Raji (cell line): ENCODE measurements at regions not wholly inside any gene's neighbourhood (a gene's known extent, or its start where the extent isn't known, plus 50 kb on each side); places are given as distances from the start of the nearest gene placed in this dataset.

Source experiments
- POLR2A ChIP-seq: IDR thresholded peaks from 2 replicates; pipeline ENCODE4 v1.6.1; 2011; ENCODE audit warnings: low read depth, low read length, control low read depth; ENCODE audit not compliant: insufficient read depth

GRCh38 chr12:93079271-93079670 lies 150.2 kb upstream of the EEA1 start:
- TF ChIP-seq POLR2A: no peak

GRCh38 chr12:93079976-93080375 lies 150.9 kb upstream of the EEA1 start:
- no peak for TF ChIP-seq POLR2A

GRCh38 chr12:93080452-93080851 lies 151.4 kb upstream of the EEA1 start:
- TF ChIP-seq POLR2A: no peak

- TF ChIP-seq POLR2A: no peak
Observed at GRCh38 chr12:93080994-93081809, 152.1 kb upstream of the EEA1 start.

GRCh38 chr12:93081810-93082165 lies 152.7 kb upstream of the EEA1 start:
- TF ChIP-seq POLR2A: no peak

- no peak for TF ChIP-seq POLR2A
Observed at GRCh38 chr12:93085383-93086287, 156.5 kb upstream of the EEA1 start.

- no peak for TF ChIP-seq POLR2A
Observed at GRCh38 chr12:93086288-93086727, 157.2 kb upstream of the EEA1 start.

GRCh38 chr12:93087840-93088610 lies 158.9 kb upstream of the EEA1 start:
- no peak for TF ChIP-seq POLR2A

- no peak for TF ChIP-seq POLR2A
Observed at GRCh38 chr12:93089805-93090569, 160.9 kb upstream of the EEA1 start.

GRCh38 chr12:93090731-93091172 lies 161.7 kb upstream of the EEA1 start:
- no peak for TF ChIP-seq POLR2A

GRCh38 chr12:93091886-93092648 lies 163.0 kb upstream of the EEA1 start:
- no peak for TF ChIP-seq POLR2A

GRCh38 chr12:93092649-93092945 lies 163.5 kb upstream of the EEA1 start:
- TF ChIP-seq POLR2A: no peak

- TF ChIP-seq POLR2A: no peak
Observed at GRCh38 chr12:93093243-93093642, 164.1 kb upstream of the EEA1 start.

- TF ChIP-seq POLR2A: no peak
Observed at GRCh38 chr12:93094988-93095737, 166.1 kb upstream of the EEA1 start.

- no peak for TF ChIP-seq POLR2A
Observed at GRCh38 chr12:93097417-93097816, 168.3 kb upstream of the EEA1 start.
